ENCODE measurements at regions not wholly inside any gene's neighbourhood (a gene's known extent, or its start where the extent isn't known, plus 50 kb on each side); places are given as distances from the start of the nearest gene placed in this dataset.

- peak; percentile 58 for TF ChIP-seq CTCF (IDR thresholded peaks at IDR 0.05; ENCODE audit: low read depth, low read length, missing control alignments)
- no peak overlapping the region for H3K4me3 ChIP-seq (replicated peaks; ENCODE audit: low read depth, low read length)
- DNase-seq (ENCODE audit: extremely low read depth, low read depth): no peak
These were observed 204.5 kb upstream of the RPL38 start for GRCh38 chr17:73998653-73999645.

GRCh38 chr17:74001145-74001544 is 202.3 kb upstream of the RPL38 start:
- no peak for DNase-seq (ENCODE audit: extremely low read depth, low read depth)
- H3K4me3 ChIP-seq (replicated peaks; ENCODE audit: low read depth, low read length): no peak overlapping the region
- TF ChIP-seq CTCF (IDR thresholded peaks at IDR 0.05; ENCODE audit: low read depth, low read length, missing control alignments): no peak

GRCh38 chr17:74002241-74002640 is 201.2 kb upstream of the RPL38 start:
- no peak overlapping the region for H3K4me3 ChIP-seq (replicated peaks; ENCODE audit: low read depth, low read length)
- TF ChIP-seq CTCF (IDR thresholded peaks at IDR 0.05; ENCODE audit: low read depth, low read length, missing control alignments): no peak
- DNase-seq (ENCODE audit: extremely low read depth, low read depth): no peak

GRCh38 chr17:74004056-74004455 is 199.4 kb upstream of the RPL38 start:
- no peak for DNase-seq (ENCODE audit: extremely low read depth, low read depth)
- H3K4me3 ChIP-seq (replicated peaks; ENCODE audit: low read depth, low read length): no peak overlapping the region
- TF ChIP-seq CTCF (IDR thresholded peaks at IDR 0.05; ENCODE audit: low read depth, low read length, missing control alignments): no peak

GRCh38 chr17:74005790-74006189 is 197.7 kb upstream of the RPL38 start:
- no peak overlapping the region for H3K4me3 ChIP-seq (replicated peaks; ENCODE audit: low read depth, low read length)
- no peak for DNase-seq (ENCODE audit: extremely low read depth, low read depth)
- TF ChIP-seq CTCF (IDR thresholded peaks at IDR 0.05; ENCODE audit: low read depth, low read length, missing control alignments): no peak

GRCh38 chr17:74006371-74006770 is 197.1 kb upstream of the RPL38 start:
- no peak for DNase-seq (ENCODE audit: extremely low read depth, low read depth)
- no peak overlapping the region for H3K4me3 ChIP-seq (replicated peaks; ENCODE audit: low read depth, low read length)
- no peak for TF ChIP-seq CTCF (IDR thresholded peaks at IDR 0.05; ENCODE audit: low read depth, low read length, missing control alignments)
